GM23338 (cell line): ENCODE measurements at regions not wholly inside any gene's neighbourhood (a gene's known extent, or its start where the extent isn't known, plus 50 kb on each side); places are given as distances from the start of the nearest gene placed in this dataset.

Source experiments
- CREB1 ChIP-seq: fragments of 250-450 bp; sonication (Bioruptor Pico); IDR thresholded peaks from 2 replicates; pipeline ENCODE4 v1.5.0; 2020; ENCODE audit warnings: low read depth, mild to moderate bottlenecking, moderate library complexity
- EZH2 ChIP-seq: fragments of 200-600 bp; sonication (generic); IDR thresholded peaks from one replicate; pipeline ENCODE4 v1.8.0; 2017; ENCODE audit warnings: antibody characterized with exemption, mild to moderate bottlenecking, low read depth; ENCODE audit not compliant: unreplicated experiment
- EZH2phosphoT487 ChIP-seq: fragments of 200-600 bp; sonication (generic); IDR thresholded peaks from one replicate; pipeline ENCODE4 v1.8.1; 2018; ENCODE audit warnings: antibody characterized with exemption; ENCODE audit not compliant: unreplicated experiment
- JUNB ChIP-seq: IDR thresholded peaks from one replicate; pipeline ENCODE4 v1.6.1; 2016; ENCODE audit warnings: antibody characterized with exemption; ENCODE audit not compliant: unreplicated experiment
- NANOG ChIP-seq: IDR thresholded peaks from 2 replicates; pipeline ENCODE4 v1.6.1; 2016; ENCODE audit warnings: antibody characterized with exemption, borderline replicate concordance
- POLR2AphosphoS5 ChIP-seq: IDR thresholded peaks from 2 replicates; pipeline ENCODE4 v1.6.1; 2016; ENCODE audit warnings: antibody characterized with exemption, low read depth
- STAT1 ChIP-seq: IDR thresholded peaks from one replicate; pipeline ENCODE4 v1.6.1; 2016; ENCODE audit warnings: antibody characterized with exemption; ENCODE audit not compliant: unreplicated experiment
- ZNF114 ChIP-seq: fragments of 250-450 bp; sonication (Bioruptor Pico); IDR thresholded peaks from 2 replicates; pipeline ENCODE4 v1.5.0; 2020; ENCODE audit warnings: mild to moderate bottlenecking, moderate library complexity
- ZNF331 ChIP-seq: fragments of 250-450 bp; sonication (Bioruptor Pico); IDR thresholded peaks from 2 replicates; pipeline ENCODE4 v1.5.0; 2020; ENCODE audit warnings: low read depth, mild to moderate bottlenecking, moderate library complexity
- TF ChIP-seq, protein P1 (sequence below), 2 experiments: fragments of 200-600 bp in 1 of 2; sonication (generic) in 1 of 2; conservative IDR thresholded peaks; 2 replicates each; pipeline versions ENCODE4 v1.5.1 to v1.6.1; 2016 to 2017; ENCODE audit warnings: antibody characterized with exemption in 2 of 2, low read depth in 2 of 2, mild to moderate bottlenecking in 2 of 2, moderate library complexity in 1 of 2
- TF ChIP-seq, protein P2 (sequence below): IDR thresholded peaks from one replicate; pipeline ENCODE4 v1.6.1; 2018; ENCODE audit warnings: antibody characterized with exemption; ENCODE audit not compliant: unreplicated experiment
- TF ChIP-seq, protein P3 (sequence below): IDR thresholded peaks from 2 replicates; pipeline ENCODE4 v1.6.1; 2016; ENCODE audit warnings: antibody characterized with exemption
- TF ChIP-seq, protein P4 (sequence below): fragments of 250-450 bp; sonication (Bioruptor Pico); IDR thresholded peaks from 2 replicates; pipeline ENCODE4 v1.5.0; 2020; ENCODE audit warnings: mild to moderate bottlenecking, moderate library complexity

DNA sequence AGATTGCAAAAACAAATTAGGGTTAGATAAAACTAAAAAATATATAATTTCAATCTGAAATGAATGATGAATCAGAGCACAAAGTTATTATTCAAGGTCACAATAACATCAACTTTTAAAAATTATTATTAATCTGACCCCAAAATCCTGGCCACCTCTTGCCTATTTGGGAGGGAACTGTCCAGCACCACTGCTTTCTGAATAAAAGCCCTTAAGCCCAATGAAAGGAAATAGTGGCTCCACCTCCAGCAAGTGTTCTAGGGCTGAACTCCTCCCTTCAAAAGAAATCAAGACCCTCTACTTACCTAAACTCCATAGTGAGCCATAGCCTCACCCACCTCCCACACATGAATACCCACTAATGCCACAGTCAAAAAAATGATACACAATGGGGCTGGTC is 208.2 kb downstream of the PARM1 start:
- TF ChIP-seq EZH2 (no peak), POLR2AphosphoS5 (no peak), EZH2phosphoT487 (no peak), ZNF331 (no peak), CREB1 (no peak), JUNB (no peak), ZNF114 (CRISPR knock-in tag) (no peak), NANOG (no peak), STAT1 (no peak)
- TF ChIP-seq, protein P1, sequence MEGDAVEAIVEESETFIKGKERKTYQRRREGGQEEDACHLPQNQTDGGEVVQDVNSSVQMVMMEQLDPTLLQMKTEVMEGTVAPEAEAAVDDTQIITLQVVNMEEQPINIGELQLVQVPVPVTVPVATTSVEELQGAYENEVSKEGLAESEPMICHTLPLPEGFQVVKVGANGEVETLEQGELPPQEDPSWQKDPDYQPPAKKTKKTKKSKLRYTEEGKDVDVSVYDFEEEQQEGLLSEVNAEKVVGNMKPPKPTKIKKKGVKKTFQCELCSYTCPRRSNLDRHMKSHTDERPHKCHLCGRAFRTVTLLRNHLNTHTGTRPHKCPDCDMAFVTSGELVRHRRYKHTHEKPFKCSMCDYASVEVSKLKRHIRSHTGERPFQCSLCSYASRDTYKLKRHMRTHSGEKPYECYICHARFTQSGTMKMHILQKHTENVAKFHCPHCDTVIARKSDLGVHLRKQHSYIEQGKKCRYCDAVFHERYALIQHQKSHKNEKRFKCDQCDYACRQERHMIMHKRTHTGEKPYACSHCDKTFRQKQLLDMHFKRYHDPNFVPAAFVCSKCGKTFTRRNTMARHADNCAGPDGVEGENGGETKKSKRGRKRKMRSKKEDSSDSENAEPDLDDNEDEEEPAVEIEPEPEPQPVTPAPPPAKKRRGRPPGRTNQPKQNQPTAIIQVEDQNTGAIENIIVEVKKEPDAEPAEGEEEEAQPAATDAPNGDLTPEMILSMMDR (conservative IDR thresholded peaks at IDR 0.05; ENCODE audit: low read depth in 2 of 2): no peak
- TF ChIP-seq, protein P2, sequence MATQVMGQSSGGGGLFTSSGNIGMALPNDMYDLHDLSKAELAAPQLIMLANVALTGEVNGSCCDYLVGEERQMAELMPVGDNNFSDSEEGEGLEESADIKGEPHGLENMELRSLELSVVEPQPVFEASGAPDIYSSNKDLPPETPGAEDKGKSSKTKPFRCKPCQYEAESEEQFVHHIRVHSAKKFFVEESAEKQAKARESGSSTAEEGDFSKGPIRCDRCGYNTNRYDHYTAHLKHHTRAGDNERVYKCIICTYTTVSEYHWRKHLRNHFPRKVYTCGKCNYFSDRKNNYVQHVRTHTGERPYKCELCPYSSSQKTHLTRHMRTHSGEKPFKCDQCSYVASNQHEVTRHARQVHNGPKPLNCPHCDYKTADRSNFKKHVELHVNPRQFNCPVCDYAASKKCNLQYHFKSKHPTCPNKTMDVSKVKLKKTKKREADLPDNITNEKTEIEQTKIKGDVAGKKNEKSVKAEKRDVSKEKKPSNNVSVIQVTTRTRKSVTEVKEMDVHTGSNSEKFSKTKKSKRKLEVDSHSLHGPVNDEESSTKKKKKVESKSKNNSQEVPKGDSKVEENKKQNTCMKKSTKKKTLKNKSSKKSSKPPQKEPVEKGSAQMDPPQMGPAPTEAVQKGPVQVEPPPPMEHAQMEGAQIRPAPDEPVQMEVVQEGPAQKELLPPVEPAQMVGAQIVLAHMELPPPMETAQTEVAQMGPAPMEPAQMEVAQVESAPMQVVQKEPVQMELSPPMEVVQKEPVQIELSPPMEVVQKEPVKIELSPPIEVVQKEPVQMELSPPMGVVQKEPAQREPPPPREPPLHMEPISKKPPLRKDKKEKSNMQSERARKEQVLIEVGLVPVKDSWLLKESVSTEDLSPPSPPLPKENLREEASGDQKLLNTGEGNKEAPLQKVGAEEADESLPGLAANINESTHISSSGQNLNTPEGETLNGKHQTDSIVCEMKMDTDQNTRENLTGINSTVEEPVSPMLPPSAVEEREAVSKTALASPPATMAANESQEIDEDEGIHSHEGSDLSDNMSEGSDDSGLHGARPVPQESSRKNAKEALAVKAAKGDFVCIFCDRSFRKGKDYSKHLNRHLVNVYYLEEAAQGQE: peak; percentile 74
- TF ChIP-seq, protein P3, sequence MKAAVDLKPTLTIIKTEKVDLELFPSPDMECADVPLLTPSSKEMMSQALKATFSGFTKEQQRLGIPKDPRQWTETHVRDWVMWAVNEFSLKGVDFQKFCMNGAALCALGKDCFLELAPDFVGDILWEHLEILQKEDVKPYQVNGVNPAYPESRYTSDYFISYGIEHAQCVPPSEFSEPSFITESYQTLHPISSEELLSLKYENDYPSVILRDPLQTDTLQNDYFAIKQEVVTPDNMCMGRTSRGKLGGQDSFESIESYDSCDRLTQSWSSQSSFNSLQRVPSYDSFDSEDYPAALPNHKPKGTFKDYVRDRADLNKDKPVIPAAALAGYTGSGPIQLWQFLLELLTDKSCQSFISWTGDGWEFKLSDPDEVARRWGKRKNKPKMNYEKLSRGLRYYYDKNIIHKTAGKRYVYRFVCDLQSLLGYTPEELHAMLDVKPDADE: no peak
- TF ChIP-seq, protein P4, sequence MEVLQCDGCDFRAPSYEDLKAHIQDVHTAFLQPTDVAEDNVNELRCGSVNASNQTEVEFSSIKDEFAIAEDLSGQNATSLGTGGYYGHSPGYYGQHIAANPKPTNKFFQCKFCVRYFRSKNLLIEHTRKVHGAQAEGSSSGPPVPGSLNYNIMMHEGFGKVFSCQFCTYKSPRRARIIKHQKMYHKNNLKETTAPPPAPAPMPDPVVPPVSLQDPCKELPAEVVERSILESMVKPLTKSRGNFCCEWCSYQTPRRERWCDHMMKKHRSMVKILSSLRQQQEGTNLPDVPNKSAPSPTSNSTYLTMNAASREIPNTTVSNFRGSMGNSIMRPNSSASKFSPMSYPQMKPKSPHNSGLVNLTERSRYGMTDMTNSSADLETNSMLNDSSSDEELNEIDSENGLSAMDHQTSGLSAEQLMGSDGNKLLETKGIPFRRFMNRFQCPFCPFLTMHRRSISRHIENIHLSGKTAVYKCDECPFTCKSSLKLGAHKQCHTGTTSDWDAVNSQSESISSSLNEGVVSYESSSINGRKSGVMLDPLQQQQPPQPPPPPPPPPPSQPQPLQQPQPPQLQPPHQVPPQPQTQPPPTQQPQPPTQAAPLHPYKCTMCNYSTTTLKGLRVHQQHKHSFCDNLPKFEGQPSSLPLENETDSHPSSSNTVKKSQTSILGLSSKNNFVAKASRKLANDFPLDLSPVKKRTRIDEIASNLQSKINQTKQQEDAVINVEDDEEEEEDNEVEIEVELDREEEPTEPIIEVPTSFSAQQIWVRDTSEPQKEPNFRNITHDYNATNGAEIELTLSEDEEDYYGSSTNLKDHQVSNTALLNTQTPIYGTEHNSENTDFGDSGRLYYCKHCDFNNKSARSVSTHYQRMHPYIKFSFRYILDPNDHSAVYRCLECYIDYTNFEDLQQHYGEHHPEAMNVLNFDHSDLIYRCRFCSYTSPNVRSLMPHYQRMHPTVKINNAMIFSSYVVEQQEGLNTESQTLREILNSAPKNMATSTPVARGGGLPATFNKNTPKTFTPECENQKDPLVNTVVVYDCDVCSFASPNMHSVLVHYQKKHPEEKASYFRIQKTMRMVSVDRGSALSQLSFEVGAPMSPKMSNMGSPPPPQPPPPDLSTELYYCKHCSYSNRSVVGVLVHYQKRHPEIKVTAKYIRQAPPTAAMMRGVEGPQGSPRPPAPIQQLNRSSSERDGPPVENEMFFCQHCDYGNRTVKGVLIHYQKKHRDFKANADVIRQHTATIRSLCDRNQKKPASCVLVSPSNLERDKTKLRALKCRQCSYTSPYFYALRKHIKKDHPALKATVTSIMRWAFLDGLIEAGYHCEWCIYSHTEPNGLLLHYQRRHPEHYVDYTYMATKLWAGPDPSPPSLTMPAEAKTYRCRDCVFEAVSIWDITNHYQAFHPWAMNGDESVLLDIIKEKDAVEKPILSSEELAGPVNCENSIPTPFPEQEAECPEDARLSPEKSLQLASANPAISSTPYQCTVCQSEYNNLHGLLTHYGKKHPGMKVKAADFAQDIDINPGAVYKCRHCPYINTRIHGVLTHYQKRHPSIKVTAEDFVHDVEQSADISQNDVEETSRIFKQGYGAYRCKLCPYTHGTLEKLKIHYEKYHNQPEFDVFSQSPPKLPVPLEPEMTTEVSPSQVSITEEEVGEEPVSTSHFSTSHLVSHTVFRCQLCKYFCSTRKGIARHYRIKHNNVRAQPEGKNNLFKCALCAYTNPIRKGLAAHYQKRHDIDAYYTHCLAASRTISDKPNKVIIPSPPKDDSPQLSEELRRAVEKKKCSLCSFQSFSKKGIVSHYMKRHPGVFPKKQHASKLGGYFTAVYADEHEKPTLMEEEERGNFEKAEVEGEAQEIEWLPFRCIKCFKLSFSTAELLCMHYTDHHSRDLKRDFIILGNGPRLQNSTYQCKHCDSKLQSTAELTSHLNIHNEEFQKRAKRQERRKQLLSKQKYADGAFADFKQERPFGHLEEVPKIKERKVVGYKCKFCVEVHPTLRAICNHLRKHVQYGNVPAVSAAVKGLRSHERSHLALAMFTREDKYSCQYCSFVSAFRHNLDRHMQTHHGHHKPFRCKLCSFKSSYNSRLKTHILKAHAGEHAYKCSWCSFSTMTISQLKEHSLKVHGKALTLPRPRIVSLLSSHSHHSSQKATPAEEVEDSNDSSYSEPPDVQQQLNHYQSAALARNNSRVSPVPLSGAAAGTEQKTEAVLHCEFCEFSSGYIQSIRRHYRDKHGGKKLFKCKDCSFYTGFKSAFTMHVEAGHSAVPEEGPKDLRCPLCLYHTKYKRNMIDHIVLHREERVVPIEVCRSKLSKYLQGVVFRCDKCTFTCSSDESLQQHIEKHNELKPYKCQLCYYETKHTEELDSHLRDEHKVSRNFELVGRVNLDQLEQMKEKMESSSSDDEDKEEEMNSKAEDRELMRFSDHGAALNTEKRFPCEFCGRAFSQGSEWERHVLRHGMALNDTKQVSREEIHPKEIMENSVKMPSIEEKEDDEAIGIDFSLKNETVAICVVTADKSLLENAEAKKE: no peak
